NCI-H510A treated with DMSO at 0.1 percent for 48 hours (cell line): ENCODE measurements at regions not wholly inside any gene's neighbourhood (a gene's known extent, or its start where the extent isn't known, plus 50 kb on each side); places are given as distances from the start of the nearest gene placed in this dataset.
A peak's percentile ranks its signal among the peaks of the same experiment; 100 is the strongest.

Experiments used
- DNase-seq: peaks from one replicate; lab custom pipeline; 2025; lab: John Stamatoyannopoulos, UW

DNA sequence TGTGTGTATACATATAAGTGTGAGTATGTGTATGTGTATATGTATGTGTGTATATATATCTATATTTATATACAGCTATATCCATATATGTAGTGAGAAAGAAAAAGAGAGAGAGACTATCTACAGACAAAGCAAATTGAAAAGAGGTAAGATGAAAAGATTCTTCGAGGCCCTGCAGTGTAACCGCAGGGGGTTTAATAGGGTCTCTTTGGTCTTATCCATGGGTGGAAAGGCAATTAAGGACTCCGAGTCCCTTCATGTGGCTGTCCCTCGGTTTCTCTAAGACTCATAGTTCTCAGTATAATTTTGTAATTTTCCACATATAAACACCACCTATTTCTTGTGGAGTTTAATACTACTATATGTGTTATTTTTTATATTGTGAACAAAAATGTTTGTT is 50.6 kb upstream of the JAZF1 start:
- DNase-seq: no peak

DNA sequence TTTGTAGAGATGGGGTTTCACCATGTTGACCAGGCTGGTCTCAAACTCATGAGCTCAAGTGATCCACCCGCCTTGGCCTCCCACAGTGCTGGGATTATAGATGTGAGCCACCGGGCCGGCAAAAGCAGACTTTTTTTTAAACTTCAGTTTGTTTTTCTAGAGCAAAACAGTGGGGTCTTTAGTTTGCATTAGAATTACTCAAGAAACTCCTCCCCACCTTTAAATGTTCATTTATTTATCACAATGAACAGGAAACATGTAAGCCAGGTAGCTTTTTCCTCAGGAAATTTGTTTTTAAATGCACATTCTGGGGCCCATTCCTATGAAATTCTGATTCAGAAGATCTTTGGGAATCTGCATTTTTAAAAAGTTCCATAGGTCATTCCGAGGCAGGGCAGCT is 56.0 kb upstream of the JAZF1 start:
- DNase-seq: no peak

DNA sequence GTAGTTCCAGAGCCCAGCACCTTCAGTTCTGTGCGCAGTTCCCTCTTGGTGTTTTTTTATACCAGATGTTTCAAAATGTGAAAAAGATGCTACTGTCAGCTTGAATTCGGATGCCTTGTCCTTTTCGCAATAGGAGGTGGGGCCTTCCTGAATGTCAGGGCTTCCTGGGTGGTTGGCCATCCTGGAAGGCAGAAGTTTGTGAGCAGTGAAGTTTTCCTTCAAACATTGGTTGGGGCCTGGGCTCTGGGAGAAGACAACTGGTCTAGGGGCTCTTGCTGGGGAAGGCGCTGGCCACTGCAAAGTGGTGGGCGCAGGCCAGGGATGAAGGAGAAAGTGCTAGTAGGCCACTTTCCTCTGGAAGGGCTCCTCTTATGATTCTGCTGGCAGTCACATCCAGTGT is 56.8 kb upstream of the JAZF1 start:
- DNase-seq: no peak

DNA sequence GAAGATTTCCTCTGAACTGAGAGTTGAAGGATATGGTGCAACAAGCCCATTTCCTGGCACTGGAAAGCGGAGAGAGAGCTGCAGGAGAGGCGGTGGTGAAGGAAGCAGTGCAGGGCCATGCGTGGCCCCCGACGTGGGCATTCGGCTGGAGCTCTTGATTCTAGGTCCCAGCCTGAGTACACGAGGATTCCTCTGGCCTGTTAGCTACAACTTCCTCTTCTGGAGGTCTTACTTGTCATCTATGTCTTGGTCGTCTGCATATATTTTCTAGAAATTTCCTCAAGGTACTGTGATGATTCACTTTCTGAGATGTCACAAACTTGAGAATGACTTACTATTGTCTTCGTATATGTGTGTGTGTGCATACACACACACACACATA is 59.2 kb upstream of the JAZF1 start:
- DNase-seq: no peak

DNA sequence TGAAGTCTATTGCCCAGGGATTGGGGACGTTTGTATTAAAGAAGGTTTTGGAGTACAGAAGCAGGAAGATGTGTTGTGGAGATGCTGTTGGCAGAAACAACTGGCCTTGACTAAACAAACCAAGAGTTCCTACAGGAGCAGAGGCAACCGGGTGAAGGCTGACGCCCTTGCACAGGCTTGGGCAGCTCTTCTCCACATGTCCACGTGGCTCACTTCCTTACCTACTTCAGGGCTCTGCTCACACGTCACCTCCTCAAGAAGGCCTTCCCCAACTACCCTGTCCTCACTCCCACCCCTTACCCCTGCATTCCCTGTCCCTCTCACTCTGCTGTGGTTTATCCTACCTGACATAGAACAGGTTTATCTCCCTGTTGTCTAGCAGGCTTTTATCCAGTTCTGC is 59.9 kb upstream of the JAZF1 start:
- no peak for DNase-seq

DNA sequence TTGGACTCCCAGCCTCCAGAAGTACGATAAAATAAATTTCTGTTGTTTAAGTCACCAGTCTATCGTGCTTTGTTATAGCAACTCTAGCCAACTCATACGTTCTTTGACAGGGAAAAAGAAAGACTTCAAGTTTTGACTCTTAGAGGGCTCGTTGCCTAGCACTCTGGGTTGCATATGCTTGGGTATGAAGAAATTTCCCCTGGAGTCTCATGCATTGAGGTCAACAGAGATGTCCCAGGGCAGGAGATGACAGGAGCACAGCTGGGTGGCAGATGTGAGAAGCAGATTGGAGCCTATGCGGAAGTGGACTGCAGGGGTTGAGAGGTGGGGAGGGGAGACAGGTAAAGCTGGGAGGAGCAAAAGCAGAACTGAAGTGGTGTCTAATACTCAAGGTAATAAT is 63.3 kb upstream of the JAZF1 start:
- no peak for DNase-seq

DNA sequence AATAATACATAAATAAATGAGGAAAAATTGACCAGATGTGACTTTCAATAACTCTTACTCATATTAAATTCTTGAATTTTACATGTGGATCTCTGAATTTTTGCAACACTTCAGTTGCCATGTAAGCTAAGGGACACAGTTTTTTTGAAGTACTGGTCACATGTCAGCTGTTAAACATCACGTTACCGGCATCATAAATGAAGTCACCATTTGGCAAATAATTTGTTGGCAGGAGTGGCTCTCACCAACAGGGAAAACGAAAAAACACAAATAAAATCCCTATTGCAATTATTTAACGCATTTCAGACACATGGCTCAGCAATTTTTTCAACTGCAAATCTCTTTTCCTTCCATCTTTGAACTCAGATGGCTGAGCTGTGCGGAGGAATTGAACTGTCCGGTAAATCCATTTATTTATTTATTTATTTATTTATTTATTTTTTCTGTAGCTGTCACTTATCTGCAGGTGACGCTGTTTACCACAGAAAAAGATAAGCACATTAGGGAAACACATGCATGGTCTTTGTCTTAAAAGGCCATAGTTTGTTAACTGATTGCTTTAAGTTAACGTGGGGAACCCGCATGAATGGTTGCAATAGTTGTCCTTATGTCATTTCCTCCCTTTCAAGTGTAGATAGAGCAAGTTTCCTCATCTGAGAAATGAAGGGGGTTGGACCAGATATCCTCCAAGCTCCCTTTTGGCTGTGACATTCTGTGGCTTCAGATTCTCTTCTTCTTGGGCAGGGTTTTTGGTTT is 64.7 kb upstream of the JAZF1 start:
- DNase-seq: no peak

DNA sequence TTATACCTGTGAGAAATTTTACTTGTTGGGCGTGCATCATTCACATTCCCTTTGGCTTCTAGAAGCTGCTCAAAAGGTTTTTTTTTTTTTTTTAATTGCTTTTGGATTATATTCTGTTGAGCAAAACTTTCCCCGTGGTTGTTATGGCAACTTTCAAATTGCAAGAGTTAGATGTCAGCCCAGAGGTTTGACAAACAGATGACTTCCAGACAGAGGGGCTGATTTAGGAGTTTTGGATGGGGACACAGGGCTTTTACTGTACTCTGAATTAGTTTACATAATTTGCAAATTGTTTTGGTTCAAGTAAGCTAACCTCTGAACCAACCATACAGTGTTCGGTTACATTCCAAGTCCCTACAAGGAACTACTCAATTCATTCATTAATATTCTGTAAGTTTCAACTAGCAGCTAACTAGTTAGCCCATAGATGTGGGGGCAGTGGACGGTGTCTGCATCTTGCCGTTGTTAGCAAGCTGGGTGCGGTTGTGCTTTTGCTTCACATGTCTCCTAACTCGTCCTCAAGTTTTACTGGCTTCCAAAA is 66.4 kb upstream of the JAZF1 start:
- no peak for DNase-seq

DNA sequence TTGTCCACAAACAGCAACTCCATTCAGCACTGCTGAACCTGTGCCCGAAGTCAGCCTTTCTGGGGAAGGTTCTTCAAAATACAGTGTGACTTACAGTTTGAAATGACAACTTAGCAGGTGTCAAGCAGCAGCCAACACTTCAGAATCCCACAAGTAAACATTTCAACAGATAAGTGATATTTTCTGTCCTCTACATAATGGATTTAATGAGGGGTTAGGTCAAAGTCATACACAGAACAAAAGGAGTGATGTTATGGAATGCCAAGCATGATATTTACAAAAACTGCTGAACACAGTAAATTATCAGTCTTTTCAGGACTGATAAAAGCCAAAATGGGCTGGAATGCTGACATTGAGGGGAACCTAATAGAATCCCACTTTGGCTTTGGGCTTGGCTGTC is 77.6 kb upstream of the JAZF1 start:
- peak; percentile 57 for DNase-seq

DNA sequence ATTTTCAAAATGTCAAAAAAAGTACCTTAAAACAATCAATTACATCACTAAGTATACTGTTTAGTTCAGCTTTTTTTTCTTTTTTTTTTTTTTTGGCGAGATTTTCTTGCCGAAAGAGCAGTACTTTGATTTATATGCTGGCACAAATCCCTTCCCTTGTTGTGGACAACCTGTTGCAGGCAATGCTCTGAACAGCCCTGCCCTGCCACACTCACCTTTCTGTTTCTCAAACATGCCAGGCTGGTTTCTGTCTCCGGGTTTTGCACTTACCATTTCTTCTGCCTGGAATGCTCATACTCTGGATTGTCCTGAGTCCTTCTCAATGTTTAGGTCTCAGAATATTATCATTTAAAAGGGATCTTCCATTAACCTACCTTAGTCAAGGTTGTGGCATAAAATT is 80.4 kb upstream of the JAZF1 start:
- DNase-seq: no peak

DNA sequence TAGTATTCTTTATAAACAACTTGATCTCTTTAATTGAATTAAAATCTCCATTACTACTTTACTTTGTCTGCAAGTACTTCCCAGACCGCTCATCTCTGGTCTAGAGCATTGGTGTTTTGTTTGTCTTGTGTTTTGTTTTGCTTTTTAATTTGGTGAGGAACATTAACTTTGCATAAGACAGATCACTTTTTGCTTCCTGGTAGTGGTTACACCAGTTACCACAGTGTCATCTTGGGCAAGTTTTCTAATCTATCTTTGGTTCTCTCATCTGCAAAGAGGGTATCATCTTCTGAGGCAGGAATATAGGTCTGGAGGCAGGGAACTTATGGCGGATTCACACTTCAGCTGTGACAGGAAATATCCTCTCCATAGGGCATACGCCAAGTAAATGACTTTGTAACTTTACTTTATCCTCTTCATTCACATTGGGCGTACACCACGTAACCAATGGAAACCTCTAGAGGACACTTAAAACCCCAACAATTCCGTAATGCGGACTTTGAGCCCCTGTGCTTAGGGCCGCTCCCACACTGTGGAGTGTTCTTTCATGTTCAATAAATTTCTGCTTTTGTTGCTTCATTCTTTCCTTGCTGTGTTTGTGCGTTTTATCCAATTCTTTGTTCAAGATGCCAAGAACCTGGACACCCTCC is 83.2 kb upstream of the JAZF1 start:
- DNase-seq: no peak

DNA sequence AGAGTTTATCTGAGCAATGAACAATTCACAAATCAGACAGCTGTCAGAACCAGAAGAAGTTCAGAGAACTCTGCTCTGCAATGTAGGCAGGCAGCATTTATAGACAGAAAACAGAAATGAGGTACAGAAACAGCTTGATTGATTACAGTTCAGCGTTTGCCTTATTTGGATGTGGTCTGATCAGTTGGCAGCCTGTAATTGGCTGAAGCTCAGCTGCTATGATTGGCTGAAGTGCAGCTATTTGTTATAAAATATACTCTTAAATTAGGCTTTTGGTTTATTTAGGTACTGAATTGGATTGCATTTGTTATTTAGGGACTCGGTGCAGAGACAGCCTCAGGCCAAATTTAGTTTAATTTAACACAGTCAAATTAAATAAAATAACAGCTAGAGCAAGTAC is 85.8 kb upstream of the JAZF1 start:
- no peak for DNase-seq

DNA sequence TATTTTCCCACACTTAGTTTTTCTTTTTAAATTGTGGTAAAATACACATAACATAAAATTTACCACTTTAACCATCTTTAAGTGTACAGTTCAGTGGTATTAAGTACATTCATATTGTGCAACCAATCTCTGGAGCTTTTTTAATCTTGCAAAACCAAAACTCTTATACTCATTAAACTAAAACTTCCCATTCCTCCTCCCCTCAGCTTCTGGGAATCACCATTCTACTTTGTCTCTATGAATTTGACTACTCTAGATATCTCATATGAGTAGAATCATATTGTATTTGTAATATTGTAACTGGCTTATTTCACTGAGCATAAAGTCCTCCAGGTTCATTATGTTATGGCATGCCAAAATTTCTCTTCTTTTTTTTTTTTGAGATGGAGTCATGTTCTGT is 86.4 kb upstream of the JAZF1 start:
- DNase-seq: no peak

DNA sequence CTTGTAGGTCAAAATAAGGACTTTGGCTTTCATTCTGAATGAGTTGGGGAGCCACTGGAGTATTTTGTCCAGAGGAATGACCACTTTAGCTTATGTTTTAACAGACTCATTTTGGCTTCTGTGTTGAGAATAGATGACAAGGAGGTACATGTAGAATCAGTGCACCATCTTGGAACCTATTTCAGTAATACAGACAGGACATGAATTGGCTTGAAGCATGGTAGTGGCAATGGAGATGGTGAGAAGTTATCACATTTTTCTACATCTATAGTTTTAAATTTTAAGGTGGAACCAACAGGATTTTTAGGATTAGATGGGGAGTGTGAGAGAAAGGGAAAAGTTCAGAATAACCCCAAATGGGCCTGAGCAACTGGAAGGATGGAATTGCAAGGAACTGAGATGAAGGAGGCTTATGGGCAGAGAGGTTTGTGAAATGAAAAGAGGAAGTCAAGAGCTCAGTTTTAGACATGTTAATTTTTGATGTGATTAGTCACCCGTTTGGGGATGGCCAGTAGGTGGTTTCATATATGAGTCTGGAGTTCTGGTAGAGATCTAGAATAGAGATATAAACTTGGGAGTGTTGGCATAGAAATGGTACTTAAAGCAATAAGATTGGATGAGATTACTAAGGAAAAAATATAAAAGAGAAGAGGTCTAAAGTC is 89.2 kb upstream of the JAZF1 start:
- no peak for DNase-seq

DNA sequence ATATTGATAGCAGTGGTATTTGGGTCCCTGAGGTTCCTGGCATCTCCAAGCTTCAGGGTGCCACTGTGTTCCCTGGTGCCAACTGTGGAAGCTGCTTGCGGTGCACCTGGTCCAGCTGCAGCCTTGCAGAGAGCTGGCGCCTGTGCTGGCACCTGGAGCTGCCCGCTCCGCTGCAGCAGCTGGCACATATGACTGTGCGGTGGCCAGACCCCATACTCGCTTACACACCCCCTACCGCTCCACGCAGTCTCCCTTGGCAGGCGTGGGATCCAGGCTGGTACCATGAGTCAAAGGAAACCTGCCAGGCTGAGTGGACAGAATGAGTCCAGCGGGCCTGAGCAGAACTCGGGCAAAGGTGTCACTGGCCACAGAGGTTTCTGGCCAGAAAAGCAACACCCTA is 89.9 kb upstream of the JAZF1 start:
- no peak for DNase-seq

DNA sequence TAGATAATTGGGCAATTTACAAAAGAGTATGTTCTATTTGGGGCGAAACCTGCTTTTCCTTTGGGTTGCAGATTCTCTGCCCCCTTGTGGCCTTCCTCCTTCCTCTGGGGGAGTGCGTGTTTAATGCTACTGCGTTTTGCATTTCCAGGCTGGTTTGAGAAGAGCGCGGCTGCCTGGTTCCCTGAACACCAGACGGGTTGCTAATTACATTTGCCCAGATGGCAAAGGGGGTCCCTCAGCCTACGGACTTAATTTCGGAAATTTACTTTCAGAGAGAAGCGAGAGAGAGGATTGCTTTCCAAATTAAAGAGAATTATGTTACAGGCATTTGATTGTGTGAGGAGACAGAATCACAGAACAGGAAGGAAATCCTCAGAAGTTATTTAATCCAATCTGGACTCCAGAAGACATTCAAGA is 91.9 kb upstream of the JAZF1 start:
- DNase-seq: no peak

DNA sequence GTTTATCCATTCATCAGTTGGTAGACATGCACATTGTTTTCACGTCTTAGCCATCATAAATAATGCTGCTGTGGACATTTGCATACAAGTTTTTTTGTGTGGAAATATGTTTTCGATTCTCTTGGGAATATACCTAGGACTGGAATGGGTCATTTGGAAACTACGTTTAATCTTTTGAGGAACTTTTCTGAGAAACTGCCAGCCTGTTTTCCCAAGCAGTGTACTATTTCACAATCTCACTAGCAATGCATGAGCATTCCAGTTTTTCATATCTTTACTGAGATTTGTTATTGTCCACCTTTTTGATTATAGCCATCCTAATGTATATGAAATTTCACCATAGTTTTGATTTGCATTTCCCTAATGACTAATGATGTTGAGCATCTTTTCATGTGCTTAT is 95.7 kb upstream of the JAZF1 start:
- no peak for DNase-seq

DNA sequence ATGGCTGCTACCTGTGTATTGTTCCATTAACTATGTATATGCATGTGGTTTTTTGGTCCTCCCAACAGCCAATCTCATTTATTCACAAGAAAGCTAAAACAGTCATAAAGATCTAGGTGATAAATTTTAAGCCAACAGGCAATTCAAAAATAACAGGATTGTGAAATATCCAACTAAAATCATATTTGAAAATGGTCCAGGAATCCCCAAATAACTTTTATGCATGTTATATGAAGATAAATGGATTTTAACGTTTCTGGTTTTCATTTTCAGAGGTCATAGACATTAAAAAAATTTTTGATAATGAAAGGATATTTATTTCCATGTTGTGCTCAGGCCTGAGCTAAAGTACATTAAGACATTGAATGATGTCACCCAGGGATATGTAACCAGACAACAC is 96.8 kb upstream of the JAZF1 start:
- DNase-seq: no peak

DNA sequence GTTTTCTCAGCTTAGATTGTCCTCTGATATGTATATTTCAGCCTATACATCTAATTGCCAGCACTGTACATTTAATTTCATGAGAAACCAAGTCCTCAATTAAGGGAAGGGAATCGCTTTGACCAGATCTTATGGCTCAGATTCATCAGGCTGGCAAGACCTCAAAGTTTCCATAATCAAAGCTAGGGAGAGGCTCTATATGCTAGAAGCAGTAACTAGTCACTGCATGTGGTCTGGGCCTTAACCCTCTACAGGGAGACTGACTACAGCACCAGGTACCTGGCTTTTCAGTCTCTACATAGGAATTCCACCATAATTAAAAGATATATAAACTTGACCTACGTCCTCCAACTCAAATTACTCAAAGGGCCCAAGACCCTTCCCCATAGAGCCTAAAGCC is 97.4 kb upstream of the JAZF1 start:
- no peak for DNase-seq

DNA sequence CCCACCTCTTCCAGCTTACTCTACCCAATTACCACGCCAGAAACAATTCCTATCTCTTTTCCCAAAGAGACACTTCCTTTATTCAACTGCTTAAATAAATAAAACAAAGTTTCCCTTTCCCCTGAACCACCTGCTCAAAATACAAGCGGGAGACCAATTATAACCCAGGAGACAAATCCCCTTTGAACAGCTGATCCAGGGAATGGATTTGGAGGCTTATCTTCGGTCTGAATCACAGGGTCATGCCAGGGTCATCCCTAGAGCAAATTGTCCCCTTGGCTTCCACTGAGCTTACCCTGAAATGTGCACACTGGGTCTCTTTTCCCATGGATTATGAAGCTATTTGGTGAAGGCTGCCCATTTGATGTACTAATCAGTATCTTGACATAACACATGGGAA is 99.9 kb upstream of the JAZF1 start:
- no peak for DNase-seq

DNA sequence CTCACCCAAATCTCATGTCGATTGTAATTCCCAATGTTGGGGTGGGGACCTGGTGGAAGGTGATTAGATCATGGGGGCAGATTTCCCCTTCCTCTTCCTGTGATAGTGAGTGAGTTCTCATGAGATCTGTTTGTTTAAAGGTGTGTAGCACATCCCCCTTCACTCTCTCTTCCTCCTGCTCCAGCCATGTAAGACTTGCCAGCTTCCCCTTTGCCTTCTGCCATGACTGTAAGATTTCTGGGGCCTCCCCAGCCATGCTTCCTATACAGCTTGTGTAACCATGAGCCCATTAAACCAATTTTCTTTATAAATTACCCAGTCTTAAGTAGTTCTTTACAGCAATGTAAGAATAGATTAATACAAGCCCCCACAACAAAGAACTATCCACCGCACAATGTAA is 109.9 kb upstream of the JAZF1 start:
- DNase-seq: no peak

DNA sequence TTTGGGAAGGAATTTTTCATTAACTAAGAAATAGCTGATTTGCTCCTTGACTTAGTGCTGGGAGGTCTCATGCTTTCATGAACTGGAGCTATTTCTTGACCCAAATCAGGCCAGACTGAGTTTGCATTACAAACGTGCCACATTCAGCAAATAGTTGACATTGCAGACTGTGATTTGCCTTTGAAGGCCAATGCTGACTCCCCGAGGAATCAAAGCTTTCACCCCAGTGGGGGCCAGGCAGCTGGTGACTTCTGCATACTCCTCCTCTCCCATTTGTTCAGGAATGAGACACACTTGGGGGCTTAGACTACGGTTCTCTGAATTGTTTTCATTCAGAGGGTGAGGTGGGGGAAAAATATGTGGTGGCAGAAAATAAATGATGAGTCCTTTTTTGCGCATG is 111.0 kb upstream of the JAZF1 start:
- DNase-seq: no peak

DNA sequence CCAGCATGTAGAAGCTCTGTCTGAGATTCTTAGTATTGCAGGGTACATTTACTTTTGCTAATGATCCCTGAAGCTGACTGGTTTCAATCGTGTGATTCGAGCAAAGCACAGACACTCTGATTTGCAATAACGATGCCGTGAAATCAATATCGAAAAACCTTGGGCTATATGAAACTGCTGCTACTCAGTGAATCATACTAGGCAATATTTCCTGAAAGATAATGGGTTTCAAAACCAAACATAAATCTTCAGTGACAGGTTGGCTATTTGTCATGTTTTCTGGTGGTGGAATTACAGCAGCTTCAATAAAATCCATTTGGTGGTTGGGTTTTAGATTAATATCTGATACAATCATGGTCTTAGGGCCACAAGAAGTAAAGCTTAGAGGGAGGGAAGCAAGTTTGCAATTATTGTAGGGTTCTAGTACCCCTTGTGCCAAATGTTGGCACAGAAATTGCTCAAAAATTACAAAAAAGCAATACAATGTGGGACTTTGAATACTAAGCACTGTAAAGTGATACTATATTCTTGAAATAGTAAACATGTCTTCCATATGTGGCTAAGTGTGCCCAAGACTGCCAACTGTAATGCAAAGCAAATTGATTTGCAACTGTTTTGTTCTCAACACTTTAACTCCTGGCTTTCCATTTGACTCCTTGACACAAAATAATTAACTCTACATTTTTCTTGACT is 112.4 kb upstream of the JAZF1 start:
- DNase-seq: no peak
